Stimulated activated CD8-positive, alpha-beta memory T cell treated with anti-CD3 and anti-CD28 coated beads, Interleukin-15, amount 100 ng/mL, for 24 hours (primary cell): ENCODE measurements at regions not wholly inside any gene's neighbourhood (a gene's known extent, or its start where the extent isn't known, plus 50 kb on each side); places are given as distances from the start of the nearest gene placed in this dataset.
"Not testable (repeated sequence)": the region's sequence is repeated elsewhere in the genome, so short reads cannot be mapped to it uniquely, and the experiment has no call there.

Source experiments
- DNase-seq: peaks from one replicate; pipeline ENCODE4 v3.0.0-alpha.2; 2020; ENCODE audit warnings: low read depth

DNA sequence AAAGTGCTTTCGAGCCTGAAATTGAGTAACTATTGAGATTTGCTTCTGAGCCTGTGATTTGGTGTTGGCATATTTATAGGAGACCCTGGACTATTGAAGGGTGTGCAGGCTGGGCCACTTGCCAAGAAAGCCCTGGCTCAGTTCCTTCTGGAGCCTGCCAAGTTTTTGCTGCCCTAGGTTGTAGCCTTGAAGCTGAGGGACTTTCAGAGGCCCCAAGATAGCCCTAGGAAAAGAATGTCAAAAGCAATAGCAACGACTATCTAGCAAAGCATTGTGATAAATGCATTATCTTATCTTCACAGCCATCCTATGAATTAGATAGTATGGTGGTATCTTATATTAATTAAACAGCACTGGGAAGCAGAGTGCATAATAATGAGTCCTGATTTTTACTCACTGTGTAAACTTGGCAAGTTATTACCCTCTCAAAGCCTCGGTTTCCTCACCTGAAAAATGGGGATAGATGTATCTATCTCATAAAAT is 473.7 kb upstream of the PODXL start:
- DNase-seq = no peak

DNA sequence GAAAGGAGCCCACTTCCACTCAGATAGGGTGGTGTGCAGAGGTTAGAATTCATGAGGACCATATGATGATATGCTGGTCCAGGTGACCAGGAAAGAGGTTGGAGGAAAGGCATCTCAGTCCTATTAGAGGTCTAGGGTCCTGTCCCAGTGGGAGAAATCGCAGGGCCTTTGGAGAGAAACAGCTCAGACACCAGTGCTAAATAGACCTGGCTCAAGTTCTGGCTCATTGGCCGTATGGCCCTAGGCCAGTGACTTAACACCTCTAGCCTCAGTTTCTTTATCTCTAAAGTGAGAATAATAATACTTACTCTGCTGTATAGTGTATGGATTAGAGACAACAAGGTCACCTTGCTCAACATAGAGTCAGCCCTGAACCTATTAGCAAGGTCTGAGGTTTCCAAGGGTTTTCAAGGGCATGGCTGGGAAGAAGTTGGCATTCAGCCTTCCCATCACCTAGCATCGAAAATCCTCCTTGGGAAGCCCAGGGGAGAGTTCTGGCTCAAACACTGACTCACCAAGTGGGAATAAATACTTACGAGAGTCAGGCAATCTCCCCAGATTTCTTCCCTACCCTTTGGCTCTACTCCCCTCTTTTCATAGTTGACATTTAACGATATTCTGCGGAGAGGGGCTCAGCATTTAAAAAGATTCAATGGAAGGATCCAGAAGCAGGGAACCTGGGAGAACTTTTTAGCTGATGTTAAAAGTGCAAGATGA is 473.1 kb upstream of the PODXL start:
- DNase-seq = no peak

DNA sequence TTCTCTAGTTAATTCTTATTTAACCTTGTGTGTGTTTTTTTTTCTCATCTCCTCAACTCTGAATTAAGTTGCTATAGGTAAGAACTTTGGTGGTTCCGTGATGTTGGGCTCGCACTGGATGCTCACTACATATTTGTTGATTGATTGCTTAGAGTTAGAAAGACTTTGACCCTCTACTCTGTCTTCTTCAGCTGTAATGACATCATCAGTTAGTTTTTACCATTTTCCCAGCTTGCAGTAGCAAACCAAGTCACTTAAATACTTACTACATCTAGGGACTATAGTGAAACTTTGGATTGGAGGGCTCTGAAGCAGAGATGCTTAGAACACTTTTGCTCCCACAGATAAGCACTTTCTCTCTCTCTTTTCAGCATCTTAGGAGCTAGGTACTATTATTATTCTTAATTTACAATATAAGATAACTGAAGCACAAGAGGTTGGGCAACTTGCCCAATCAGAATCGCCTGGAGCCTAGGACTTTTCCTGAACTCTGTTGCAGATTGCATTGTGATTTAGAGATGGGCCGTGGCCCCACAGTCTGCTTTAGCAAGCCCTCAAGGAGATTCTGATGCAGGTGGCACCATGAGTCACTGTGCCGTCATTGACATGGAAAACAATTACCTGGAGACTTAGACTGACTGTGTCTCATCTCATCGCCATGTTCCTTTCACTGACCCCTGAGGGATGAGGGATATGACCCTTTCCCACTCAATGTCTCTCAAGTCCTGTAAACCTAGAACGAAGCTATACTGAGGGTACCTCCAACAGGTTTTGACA is 471.9 kb upstream of the PODXL start:
- no peak for DNase-seq

DNA sequence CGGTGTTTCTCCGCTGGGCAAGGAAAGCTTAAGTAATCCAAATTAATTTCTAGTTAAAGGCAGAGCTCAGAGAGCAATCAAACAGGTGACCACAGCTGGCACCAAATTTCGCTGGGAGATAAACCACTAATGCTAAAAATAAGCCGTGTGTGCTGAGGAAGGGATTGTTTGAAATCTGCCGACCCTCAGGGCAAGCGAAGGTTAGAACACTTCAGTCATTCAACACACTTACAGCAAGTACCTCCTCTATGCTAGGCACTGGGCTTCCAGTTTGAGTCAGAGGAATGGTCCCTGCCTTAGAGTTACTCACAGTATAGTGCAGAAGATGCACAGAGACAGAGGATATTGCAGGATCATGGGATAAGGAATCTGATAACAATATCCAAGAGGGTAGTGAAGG is 467.9 kb upstream of the PODXL start:
- no peak for DNase-seq

DNA sequence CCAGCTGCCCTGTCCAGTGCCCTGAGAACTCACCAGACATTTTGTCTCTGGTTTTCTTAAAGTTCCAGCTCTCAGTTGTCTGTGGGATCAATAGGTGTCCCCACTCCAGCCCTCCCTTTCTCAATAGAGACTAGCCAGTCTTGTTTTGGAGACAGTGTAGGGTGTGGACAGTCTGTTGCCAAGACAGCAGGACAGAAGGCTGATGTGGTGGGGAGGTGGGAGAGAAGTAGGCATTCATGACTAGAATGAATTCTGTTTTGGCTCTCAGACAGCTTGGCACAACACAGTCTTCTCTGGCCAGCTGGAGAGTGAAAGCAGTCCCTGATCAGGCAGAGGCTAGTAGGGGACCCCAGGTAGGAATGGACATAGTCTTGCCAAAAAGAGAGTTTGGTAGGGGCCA is 467.0 kb upstream of the PODXL start:
- DNase-seq = no peak

DNA sequence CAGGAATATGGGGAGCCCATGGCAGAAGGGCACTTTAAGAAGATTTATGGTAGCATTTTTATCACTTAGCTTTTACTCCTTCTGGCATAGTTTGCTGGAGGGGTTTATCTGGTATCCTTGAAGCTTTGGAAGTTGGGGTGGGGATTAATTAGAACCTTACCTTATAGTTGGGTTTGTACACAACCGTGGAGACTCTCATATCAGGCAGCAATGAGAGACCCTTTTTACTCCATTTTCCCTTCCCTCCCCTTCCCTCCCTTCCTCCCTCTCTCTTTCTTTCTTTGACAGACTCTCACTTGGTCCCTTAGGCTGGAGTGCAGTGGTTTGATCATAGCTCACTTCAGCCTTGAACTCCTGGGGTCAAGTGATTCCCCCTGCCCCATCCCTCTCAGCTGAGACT is 465.8 kb upstream of the PODXL start:
- DNase-seq = no peak

DNA sequence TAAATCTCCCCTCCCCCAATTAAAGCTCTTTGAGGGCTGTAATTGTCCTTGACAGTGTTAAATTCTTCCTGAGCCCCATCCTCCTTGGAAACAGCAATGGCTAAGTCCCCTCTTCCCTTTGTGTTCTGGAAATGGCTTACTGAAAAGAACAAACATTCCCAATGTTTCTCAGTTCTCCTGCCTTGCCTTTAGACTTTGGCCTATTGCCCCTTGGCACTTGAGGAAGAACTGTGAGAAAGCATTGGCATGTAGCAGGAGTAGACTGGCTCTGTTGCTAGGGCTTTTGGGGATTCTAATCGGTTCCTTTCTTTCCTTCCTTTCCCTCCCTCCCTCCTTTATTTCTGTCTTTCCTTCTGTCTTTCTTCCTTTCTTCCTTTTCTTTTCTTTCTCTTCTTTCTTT is 463.3 kb upstream of the PODXL start:
- DNase-seq = no peak

DNA sequence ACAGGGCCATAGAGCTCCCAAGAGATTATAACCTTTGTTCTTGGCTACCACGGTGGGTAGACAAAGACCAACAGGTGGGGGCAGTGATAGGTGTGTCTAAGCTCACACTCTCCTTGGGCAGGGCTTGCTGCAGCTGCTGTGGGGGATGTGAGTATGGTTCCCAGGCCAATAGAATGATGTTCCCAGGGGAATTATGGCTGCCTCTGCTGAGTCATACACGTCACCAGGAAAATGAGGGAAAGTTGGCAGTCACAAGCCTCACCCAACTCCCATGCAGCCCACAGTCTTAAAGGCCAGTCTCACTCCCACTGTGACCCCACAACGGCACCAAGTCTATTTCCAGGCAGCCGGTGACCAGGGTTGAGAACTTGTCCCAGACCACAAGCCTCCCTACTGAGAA is 453.4 kb upstream of the PODXL start:
- DNase-seq = no peak

DNA sequence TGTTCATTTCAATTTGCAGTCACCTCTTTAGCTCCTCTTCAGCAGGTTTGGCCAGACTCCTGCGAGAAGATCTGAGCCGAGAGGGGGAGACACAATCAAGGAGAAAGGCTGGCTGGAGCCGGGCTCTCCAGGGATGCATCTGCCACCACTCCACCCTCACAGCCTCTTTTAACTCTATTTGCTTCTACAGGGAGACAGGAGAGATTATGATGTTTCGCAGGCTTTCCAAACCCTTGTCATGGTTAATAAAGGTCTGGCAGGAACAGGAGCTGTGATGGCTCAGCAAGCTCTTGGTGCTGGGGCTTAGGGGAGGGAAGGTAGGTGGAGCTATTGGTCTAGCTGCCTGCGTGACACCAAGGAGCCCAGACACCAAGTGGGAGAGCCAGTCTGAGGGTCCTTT is 448.1 kb upstream of the PODXL start:
- no peak for DNase-seq

DNA sequence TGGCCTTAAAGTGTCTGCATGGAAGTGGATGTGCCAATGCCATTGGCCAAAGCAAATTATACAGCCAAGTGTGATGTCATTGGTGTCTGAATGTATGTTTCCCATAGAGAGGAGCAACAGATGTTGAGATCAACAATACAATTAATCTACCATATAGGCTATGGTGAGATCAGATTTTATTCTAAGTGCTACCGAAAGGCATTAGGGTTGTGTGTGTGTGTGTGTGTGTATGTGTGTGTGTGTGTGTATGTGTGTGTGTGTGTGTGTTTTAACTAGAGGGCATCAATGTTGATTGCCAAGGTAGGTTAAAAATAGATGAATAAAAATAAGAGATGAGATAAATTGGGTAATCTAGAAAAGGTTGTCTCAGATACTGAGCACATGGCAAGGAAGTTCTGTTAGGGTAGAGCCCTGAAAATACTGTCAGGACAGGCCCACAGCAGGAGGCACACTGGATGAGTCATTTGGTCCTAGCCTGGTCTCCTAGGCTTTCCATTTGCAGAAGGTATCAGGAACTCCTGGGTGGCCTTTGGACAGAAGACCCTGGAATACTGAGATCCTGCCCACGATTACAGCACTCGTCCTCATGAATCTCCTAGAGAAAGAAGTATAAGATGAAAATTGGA is 446.0 kb upstream of the PODXL start:
- DNase-seq = no peak

DNA sequence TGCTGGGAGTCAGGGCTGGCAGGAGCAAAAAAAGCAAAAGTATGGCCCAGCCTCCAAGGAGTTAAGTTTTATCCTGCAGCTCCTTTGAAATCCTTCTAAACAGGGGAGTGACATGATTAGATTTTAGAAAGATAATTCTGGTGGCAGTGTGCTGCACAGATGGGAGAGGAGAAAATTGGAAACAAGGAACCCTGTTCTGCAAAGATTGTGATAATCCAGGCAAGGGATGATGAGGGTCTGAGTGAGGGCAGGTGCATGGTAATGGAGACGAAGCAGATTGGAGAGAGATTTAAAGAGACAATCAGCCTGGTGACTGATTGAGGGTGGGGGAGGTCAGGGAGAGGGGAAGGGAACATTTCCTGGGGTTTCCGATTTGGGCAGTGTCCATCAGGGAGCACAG is 444.7 kb upstream of the PODXL start:
- DNase-seq = no peak

DNA sequence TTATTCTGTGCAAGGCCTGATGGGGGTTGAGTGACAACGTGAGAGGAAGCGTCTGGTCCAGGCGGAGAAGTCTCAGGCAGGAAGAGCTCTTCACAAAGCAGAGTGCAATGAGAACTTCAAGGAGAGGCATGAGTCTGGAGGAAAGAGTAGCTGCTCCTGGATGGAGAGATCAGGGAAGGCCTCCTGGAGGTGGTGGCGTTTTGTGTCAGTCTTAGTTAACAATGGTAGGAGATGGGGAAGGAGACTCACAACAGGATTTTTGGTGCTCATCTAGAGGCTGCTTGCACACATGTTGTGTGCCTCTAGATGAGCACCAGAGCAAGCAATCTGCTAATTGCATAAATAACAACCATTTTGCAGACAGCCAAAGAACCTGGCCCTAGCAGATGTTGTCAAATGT is 442.8 kb upstream of the PODXL start:
- DNase-seq = no peak

DNA sequence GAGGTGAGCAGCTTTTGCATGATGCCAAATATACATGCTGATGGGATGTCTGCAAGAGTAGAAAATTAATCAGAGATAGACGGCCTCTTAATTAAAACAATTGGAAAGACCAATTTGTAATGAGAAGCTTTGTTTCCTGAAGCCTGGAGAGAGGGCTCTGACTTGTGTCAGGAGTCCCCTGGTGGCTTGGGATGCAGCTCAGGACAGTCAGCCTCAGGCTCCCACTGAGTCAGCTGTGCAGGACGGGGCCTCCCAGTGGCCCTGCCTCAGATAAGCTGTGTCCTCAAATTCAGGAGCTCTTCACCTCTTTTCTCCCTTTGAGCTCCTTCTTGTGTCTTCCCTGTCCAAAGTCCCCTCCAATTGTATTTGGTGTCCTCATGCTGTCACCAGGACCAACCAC is 438.9 kb upstream of the PODXL start:
- no peak for DNase-seq

DNA sequence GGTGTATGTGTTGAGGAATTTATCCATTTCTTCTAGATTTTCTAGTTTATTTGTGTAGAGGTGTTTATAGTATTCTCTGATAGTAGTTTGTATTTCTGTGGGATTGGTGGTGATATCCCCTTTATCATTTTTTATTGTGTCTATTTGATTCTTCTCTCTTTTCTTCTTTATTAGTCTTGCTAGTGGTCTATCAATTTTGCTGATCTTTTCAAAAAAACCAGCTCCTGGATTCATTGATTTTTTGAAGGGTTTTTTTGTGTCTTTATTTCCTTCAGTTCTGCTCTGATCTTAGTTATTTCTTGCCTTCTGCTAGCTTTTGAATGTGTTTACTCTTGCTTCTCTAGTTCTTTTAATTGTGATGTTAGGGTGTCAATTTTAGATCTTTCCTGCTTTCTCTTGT is 424.6 kb upstream of the PODXL start:
- not testable (repeated sequence) for DNase-seq

DNA sequence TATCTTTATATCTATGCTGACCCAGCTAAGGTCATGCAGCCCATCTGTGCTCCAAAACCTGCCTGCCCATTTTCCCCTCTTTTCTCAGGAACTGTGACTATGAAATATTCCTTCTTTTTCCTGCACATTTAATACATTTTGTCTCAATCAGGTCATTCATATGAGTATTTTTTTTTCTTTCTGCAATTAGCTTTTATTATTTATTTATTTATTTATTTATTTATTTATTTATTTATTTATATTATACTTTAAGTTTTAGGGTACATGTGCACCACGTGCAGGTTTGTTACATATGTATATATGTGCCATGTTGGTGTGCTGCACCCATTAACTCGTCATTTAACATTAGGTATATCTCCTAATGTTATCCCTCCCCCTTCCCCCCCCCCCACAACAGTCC is 421.7 kb upstream of the PODXL start:
- DNase-seq = not testable (repeated sequence)

DNA sequence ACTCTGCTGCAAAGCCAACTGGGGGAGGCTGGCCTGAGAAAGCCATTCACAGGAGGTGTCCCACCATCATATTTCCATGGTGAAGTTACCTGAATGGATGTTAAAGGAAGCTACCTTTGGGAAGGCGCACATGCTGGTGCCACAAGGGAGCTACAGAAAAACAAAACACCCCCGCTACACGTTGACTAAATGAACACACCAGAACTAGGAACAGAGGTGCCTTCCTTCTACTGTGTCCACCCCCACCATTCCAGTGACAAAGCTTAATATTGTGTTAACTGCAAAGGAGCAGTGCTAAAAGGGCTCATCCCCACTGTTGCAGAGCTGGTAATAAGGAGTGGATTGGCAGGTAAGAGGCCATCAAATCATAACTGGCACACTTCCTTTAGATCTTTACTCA is 420.0 kb upstream of the PODXL start:
- DNase-seq = no peak

DNA sequence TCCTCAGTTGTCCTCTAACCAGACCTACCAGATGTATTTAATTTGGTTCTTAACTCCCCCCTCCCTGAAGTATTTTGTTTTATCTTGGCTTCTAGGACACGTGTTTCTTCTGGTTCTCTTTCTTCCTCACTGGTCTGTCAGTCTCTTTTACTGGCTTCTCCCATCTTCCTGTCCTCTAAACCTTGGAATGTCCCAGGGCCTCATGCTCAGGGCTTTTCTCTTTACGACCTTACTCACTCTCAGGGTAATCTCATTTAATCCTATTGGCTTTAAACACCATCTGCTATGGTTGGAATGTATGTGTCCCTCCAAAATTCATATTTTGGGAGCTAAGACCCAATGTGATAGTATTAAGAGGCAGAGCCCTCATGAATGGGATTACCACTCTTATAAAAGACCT is 418.2 kb upstream of the PODXL start:
- no peak for DNase-seq

DNA sequence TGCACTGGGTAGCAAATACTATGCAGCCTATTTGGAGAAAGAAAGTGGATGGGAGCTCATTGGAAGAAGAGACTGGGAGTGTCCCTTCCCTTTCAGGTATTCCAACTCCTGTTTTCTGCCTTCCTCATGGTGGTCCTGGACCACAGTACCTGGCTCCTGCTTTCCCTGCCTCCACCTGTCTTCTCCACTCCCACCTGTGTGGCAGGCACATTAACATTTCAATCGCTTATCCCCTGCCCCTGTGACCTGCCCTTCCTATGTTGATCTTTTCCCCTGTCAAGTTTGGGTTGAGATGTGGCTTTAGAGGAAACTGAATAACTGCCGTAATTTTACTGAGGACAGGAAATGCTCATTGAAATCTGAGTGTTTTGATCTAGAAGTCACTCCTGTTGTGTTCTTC is 415.8 kb upstream of the PODXL start:
- no peak for DNase-seq

DNA sequence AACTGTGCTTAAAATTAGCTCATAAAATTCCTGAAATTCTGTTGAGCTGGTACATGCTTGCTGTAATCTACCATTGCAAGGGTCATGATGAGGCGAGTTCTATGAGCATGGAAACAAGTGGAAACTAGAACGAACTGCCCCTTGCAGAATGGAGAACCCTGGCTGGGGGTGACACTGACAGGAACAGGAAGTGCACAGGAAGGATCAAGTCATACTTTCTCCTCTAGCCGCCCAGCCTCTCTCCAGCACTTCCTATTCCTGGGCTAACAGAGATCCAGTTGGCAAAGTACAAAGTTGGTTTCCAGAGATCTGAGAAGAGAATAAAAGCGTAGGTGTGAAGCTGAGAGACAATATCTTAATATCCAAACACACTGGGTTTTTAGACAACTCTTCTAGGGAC is 414.2 kb upstream of the PODXL start:
- no peak for DNase-seq

DNA sequence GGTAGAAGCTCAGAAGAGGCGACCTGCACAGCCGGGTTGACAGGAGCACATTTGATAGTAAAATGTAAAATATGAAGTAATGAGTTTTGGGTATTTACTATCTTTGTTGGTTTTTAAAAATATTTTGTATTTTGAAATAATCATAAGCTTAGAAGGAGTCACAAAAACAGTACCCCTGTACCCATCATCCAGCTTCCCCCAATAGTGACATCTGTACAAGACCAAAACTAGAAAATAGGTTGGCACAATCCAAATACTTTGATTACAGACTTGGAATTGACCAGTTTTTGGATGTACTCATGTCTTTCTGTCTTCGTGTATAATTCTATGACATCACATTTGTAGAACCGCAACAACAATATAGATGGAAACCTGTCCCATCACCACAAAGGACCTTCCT is 413.1 kb upstream of the PODXL start:
- no peak for DNase-seq

DNA sequence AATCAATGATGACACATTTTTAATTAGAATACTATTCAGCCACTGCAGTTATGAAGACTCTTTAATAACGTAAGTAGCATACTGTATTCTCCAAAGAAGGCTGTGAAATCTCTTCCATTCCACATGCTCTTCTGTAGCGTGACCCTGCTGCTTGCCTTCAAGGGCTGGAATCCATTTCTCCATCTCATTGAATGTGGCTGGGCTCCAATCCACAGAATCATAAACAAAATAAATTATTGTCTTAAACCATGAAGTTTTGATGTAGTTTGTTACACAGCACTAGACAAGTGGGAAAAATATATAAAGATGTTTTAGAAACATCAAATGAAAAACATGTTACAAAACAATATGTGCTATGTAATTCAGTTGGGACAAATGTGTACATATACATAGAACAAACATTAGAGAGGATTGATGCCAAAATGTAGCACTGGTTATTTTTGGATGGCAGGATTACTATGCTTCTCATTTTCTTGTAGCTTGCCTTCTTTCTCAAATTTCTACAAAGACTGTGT is 410.8 kb upstream of the PODXL start:
- DNase-seq = no peak

DNA sequence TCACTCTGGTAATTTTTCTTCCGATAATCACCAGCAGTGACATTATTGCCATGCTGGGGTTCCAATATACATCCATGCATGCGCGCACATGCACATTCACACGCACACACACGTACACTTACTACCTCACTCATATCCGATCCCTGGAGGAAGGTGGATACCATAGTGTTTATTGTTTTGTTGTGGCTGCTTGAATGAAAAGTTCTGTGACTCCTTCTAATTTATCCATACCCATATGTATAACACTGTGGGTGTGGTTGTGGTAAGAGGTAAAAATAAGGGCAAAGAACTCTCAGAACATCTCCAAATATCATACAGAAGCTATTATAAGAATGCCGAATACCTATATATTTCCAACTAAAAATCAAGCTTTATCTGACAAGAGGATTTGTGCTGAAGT is 407.8 kb upstream of the PODXL start:
- no peak for DNase-seq

DNA sequence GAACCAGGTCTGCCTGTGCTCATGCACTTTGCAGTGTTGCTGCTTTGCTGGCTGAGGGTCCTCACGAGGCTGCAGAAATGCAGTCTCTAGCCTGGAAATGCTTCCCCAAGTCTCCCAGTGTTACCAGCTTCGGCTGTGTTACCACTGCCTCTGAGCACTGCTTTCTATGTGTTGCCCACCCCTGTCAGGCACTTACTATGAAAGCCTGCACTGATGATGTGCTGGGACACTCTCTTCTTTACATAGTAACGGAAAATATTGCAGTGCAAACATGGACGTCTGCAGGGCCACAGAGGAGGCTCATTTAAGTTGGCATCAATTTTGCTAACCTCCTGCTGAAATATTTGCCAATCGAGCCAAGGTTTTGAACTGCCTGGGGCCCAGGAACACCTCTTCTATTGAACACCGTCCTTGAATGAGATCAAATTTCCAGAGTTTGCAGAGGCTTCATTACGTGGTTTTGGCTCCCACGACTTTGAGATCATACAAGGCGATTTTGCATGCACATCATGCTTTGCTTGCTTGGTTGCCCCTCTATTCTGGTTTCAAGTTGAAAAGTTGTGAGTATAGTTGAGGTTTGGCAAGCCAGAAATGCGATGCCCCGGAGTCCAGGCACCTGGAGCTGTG is 404.7 kb upstream of the PODXL start:
- DNase-seq = no peak
